ENCODE measurements at regions not wholly inside any gene's neighbourhood (a gene's known extent, or its start where the extent isn't known, plus 50 kb on each side); places are given as distances from the start of the nearest gene placed in this dataset.
"Not testable (repeated sequence)": the region's sequence is repeated elsewhere in the genome, so short reads cannot be mapped to it uniquely, and the experiment has no call there.

DNA sequence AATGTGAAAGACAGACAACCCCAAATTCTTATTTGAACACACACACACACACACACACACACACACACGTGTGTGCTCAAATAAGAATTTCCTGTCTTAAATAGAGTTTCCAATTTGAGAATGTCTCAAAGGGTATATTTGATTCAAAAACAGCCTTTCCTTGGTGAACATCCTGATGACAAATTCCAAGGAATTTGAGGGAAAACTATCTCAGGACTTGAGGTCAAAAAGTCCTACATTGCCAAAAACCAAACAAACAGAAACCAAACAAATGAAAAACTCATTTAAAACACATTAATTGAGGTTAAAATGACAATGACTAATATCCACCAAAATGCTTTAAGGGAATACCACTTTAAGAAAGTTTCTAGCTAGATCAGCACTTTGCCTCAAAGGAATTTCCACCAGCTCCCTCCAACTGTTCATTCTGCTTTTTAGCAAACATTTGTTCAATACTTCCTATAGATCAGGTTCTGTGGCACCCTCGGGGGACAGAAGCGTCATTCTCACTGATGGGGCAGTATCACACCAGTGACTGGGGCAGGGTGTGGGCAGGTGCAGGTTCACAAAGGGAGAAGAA lies 232.1 kb upstream of the TRIB2 start:
- no peak for DNase-seq

DNA sequence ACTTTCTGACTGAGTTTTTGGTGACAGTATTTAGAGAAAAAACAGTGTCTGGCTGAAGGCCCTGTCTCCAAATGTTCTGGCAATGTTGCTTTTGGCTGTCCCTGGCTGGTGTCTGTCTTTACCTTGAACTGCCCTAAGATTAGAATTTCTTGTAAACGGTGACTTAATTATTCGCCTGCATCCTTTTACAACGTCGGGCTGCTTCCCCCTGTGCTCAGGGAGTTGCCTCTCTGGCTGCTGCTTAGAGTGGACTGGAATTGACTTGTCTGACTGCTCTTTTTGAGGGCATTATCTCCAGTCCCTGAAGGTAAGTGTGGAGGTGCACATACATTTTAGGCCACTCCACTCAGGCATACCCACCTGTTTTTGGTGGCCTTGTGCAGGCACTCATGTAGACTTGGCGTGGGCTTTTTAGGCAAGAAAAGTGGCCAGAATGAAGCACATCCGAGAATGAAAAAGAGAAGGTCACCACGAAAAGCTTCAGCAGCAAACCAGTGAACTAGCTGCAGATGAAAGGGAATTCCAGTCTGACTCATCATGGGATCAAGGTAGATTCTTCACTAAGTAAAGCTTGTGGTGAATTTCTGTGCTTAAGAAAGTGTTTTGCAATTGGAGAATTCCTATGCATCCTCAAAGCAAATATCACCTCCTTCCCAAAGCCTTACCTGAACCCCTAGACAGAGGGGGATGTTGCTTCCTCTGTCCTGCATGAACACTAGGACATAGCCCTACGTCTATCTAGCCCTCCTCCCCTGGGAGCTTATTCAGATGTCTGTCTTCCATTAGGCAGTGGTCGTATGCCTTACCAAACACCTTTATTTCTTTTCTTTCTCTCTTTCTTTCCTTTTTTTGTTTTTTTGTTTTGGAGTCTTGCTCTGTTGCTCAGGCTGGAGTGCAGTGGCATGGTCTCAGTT lies 230.3 kb upstream of the TRIB2 start:
- no peak for DNase-seq

DNA sequence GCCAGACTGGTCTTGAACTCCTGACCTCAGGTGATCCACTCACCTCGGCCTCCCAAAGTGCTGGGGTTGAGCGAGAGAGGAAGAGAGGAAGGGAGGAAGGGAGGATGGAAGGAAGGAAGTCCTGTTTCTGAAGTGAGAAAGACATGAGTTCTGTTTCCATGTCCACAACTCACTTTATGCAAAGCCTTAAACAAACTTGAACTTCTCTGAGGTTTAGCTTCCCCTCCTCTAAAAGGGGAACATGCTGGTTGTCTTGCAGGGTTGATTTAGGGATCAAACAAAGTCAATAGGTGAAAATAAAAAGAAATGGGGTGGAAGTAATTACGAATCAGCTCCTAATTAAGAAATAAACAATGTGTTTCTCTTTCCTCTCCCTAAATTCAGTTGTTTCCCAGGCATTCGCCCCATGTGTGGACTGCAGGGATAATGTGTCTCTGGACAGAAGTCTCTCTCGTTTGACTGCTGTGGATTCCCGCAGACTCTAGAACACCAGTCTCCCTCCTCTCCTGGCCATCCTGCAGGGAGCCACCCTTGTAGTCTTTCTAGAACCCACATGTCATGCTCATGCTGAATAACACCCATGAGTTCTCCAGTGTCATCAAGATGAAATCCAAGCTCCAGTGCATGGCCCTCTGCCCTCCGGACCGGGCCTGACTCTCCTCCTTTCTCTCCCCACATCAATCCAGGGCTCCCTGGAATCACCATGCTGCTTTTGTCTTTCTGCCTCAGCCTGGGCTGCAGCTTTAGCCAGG lies 229.3 kb upstream of the TRIB2 start:
- no peak for DNase-seq

- no peak for DNase-seq
Measured at GRCh38 chr2:12488352-12489318, 228.1 kb upstream of the TRIB2 start.

DNA sequence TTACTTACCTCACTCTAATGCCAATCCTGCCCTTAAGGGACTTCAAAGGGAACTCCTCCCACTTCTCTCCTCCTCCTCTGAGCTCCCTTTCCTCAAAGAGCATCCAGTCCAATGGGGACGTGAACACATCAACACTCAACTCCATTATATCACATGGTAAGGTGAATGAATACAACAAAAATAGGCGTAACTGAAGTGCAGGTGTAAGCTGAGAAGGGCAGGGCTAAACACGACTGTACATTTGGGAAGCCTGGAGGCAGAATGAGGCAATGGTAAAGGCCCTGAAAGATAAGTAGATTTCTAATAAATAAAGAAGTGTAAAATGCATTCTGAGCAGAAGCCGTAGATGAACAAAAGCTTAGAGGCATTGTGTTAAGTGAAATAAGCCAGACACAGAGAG lies 226.1 kb upstream of the TRIB2 start:
- no peak for DNase-seq

GRCh38 chr2:12492360-12492759 lies 224.4 kb upstream of the TRIB2 start:
- DNase-seq = not testable (repeated sequence)

DNA sequence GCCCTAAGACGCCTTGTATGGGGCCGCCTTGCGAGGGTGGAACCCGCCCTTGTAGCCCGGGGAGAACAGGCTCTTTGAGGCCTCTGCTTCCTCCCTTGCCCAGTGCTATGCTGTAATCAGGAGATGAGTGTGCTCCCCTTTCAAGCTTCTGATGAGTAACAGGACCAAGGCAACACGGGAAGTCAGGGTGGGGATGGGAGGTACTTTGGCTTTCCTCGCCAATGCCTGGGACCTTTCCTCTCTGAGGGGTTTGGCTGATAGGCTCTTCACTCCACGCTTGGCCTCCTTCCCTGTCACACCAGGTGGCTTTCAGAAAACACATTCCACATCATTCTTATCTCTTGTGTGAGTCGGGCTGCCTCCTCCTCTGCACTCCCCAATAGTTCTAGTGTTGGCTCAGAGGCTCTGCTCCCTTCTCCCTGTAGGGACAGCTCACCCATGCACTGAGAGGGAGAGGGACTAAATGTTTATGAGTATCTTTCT lies 223.7 kb upstream of the TRIB2 start:
- DNase-seq = peak; percentile 41

DNA sequence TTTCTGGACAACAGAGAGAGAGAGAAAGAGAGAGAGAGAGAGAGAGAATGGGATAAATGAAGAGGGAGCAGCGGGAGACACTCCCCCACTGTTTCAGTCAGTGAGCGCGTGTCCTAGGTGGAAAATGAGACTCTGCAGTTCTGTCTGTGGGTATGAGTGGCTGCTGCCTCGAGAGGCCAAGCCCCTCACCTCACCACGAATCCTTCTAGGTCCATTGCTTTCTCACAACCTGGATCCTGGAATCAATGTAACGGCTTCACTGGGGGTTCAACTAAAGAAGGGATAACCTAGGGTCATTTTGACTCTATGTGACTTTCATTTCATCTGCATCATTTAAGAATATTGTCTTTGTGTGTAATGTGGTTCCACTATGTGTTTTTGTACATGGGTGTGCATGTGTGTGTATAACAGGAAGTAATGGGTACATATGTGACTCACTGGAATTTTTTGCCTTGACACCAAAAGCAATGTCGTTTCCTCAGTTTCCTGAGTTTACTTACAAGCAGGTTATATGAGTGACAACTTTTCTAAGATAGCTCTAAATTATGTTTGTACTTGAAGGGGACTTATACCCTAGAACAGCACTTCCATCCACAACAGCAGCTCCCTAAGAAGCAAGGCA lies 221.4 kb upstream of the TRIB2 start:
- no peak for DNase-seq

DNA sequence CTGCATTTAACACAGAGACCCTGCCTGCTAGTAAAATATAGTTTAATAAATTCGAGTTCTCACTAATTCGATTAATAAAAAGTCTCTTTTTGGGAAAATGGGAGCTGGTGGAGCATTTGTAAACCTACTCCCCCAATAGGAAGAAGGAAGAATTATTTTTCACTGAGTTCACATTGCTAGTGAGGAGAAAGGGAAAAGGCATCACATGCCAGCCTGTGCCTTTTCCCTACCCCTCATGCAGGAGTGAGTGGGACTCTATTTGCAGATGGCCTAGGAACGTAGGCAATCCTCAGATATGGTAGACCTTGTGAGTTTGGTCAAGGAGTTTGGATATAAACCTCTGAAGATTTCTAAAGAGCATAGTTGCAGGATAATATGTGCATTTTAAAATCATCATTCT lies 218.4 kb upstream of the TRIB2 start:
- no peak for DNase-seq

DNA sequence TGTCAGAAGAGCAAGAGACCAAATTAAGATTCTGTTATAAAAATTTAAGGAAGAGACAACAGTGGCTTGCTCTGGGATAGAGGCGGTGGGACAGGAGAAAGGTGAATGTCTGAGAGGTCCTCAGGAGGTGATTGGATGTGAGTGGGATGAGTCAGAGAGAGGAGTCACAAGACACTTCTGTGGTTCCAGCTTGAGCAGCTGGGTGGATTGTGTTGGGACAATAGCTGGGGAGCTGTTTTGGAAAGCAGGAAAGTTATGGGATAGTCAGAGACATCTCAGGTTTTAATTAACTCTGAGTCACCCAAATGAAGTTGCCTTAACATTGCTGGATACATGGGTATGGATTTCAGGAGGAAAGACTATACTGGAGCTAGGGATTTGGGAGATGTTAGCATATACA lies 218.0 kb upstream of the TRIB2 start:
- DNase-seq = no peak

- DNase-seq = no peak
Measured at GRCh38 chr2:12500899-12501298, 215.8 kb upstream of the TRIB2 start.

GRCh38 chr2:12501469-12502158 lies 215.1 kb upstream of the TRIB2 start:
- no peak for DNase-seq

GRCh38 chr2:12502759-12503158 lies 214.0 kb upstream of the TRIB2 start:
- no peak for DNase-seq

DNA sequence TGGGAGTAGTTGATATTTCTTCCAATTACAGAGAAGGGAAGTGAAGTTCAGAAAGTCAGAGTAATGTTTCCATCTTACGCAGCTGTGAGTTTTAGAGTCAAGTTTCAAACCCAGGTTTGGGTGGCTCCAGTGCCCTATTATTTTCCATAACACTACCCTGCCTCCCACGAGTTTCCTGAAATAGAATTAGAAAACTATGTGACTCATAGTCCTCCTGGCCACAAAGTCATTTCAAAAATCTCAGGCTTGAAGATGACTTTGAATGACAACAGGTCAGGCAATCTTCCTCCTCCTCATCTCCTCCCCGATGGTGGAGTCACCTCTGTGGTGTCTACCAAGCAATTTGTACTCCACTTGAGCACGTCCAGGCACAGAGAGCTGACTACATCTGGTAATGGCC lies 212.3 kb upstream of the TRIB2 start:
- no peak for DNase-seq

GRCh38 chr2:12506846-12507245 lies 209.9 kb upstream of the TRIB2 start:
- no peak for DNase-seq

DNA sequence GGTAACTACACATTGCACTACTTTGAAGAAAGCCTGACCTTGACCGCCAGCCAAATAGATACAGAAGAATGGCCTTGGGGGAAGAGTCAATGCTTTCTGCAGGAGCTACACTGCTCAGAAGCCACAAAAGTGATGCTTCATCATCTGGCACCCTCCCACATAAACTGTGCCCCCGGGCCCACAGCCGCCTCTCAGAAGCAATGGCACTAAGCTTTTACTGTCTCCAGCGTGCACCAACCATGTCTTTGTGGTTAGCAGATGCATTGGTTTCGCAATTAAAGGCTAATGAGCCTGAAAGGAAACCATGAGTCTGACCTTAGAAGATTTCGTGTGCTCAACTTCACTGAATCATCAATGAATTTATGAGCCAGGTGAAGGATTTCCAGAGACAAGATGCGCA lies 209.4 kb upstream of the TRIB2 start:
- peak; percentile 43 for DNase-seq

DNA sequence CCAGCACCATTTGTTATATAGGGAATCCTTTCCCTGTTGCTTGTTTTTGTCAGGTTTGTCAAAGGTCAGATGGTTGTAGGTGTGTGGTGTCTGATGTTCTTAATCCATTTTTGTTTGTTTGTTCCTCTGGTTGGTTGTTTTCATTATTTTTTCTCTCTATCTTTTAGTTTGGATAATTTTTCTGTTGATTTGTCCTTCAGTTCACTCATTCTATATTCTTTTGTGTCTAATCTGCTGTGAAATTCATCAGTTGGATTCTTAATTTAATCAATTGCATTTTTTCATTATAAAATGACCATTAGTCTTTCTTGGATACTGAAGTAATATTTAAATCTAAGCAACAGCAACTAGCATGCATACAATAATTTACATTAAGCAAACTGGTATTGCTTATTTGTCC lies 206.7 kb upstream of the TRIB2 start:
- DNase-seq = no peak

DNA sequence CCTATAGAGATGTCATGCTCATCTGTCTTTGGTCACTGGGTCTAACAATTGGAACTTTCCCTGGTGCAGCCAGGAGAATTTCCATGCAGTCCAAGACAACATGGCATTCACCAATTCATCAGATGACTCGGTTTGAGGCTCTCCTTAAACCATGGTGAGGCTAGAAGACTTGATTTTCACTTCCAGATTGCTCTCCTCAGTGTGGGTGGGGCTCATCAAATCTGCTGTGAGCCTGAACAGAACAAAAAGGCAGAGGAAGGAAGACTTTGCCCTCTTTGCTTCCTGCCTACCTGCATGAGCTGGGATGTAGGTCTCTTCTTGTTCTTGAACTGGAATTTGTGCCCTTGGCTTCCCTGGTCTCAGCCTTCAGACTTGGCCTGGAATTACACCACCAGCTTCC lies 203.4 kb upstream of the TRIB2 start:
- no peak for DNase-seq

DNA sequence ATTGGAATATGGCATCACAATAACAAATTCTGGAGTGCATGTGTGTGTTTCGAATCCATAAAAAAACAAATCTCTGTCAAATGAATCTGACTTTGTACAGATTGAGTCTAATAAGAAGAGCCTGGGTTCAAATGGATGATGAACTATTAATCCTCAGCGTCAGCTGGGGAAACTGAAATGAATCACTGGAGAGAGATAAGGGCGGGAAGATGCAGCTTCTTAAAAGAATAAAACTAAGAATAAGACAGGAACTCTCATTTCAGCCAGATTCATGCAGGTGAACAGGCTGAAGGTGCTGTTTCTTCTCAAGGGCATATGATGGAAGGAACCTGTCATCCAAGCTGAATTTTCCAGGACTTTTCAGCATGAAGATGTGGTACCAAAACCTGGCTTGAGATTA lies 202.6 kb upstream of the TRIB2 start:
- no peak for DNase-seq

DNA sequence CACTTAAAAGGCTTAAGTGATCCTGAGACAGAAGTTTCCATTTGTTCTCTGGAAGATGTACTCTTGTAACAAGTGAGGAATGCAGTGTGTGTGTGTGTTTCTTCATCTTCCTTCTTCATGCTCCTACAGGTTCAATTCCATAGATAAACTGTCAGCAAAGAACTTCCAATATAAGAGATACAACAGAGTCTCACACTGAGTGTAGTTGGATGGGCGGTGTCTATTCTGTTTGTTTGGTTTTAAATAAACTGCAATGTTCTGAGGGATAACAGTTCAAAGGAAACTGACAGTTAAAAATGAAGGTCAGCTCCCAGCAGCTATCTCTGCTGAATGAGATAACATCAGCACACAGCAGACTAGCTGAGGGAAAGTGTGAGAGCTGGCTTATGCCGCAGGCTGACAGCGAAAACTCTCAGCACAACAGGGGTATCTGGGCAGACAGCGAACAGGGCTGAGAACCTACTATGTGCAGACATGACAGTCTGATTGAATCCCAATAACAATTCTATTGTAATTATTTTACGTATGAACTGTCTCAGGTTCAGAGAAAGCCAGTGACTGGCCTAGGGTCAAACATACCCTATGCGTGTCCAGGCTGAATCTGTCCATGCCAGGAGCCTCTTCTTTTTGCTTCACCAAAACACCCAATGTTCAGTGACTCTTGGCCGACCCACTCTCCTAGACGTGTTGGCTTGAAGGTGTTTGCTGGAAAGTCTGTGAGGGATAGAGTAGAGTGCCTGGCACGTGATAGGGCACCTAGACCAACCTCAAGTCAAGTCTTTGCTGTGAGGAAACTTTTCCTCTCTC lies 201.9 kb upstream of the TRIB2 start:
- DNase-seq = no peak

DNA sequence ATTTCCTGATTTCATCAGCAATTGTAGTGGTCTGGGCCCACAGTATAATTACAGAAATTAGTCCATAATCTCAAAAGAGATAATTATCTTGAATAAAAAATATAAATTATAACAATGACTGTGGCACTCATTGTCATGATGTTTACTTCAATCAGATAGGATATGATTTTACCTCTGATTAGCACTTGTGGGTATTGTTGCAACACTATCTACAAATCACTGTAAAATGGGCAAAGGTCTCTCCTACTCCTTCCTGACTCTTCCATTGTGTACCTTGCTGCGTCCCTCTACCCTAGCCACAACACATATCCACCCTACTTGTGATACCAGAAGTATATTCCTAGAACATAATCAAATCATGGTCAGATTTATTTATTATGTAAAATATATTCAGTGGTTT lies 200.9 kb upstream of the TRIB2 start:
- DNase-seq = no peak
